ENCODE measurements at regions not wholly inside any gene's neighbourhood (a gene's known extent, or its start where the extent isn't known, plus 50 kb on each side); places are given as distances from the start of the nearest gene placed in this dataset.

DNA sequence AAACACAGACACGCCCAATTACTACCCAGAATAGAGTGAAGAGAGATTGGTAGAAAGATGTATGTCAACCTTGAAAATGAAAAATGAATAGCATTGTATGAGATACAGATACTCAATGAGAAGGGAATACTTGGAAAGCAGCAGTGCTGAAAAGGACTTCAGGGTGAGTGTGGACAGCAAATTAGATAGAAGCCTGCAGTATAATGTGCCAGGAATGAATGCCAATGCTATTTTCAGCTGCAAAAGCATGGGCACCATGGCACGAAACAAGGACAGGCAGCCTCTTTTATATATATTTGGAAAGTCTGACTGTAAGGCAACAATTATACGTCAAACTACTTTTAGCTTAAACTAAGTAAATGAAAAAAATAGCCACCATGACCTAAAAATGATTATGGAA is 118.2 kb downstream of the PTCHD4 start:
- CTCF ChIA-PET: no interaction called here

More for the DNA sequence above, 118.2 kb downstream of the PTCHD4 start:
- Histone ChIP-seq H3K79me2 (ENCODE audit: insufficient read depth) (no peaks in the 10 kb centered on the region), H3K4me3 (ENCODE audit: low read depth in 2 of 2, low read length in 1 of 2) (no peak overlapping the region), H3F3A (replicated peaks; ENCODE audit: insufficient read depth) (no peaks in the 10 kb centered on the region), H3K27me3 (ENCODE audit: insufficient read depth) (no peaks in the 10 kb centered on the region), H3K4me1 (ENCODE audit: control insufficient read depth in 1 of 2, insufficient read depth in 2 of 2, low read depth in 1 of 2, low read length in 1 of 2) (no peaks in the 10 kb centered on the region), H3K9ac (no peak overlapping the region), H4K20me1 (ENCODE audit: insufficient read depth) (no peaks in the 10 kb centered on the region), H3K27ac (ENCODE audit: low read depth in 2 of 2, low read length in 1 of 2) (no peak overlapping the region), H3K9me3 (no peaks in the 10 kb centered on the region), H3K9me2 (no peaks in the 10 kb centered on the region), H3K36me3 (replicated peaks in 1 of 2; ENCODE audit: control insufficient read depth in 1 of 2, insufficient read depth in 2 of 2, low read length in 1 of 2) (peaks cover 0 to 6% of the 10 kb centered on the region in 2 experiments), H2AFZ (ENCODE audit: low read depth) (no peak overlapping the region), H3K4me2 (no peak overlapping the region)
- 31% methylated on average over 3 of the region's 3 CpGs for WGBS (ENCODE audit: low lambda C conversion rate)
- TF ChIP-seq MEF2A (IDR thresholded peaks at IDR 0.05; ENCODE audit: borderline replicate concordance, low read depth): no peak
- no peak for TF ChIP-seq TCF12 (IDR thresholded peaks at IDR 0.05)
- no peak for TF ChIP-seq TAF1 (IDR thresholded peaks at IDR 0.05; ENCODE audit: borderline replicate concordance, low read depth, low read length)
- no peak for TF ChIP-seq EZH2phosphoT487 (IDR thresholded peaks at IDR 0.05; ENCODE audit: borderline replicate concordance, low read depth)
- no peak for TF ChIP-seq MAX (IDR thresholded peaks at IDR 0.05; ENCODE audit: low read depth)
- TF ChIP-seq TEAD4 (IDR thresholded peaks at IDR 0.05; ENCODE audit: borderline replicate concordance, insufficient read depth): no peak
- TF ChIP-seq RFX5 (IDR thresholded peaks at IDR 0.05; ENCODE audit: low read length): no peak
- TF ChIP-seq SMC3 (IDR thresholded peaks at IDR 0.05; ENCODE audit: low read depth, low read length): no peak
- no peak for TF ChIP-seq CHD2 (IDR thresholded peaks at IDR 0.05; ENCODE audit: low read length, partially characterized antibody)
- TF ChIP-seq NRF1 (IDR thresholded peaks at IDR 0.05; ENCODE audit: low read depth, low read length): no peak
- no peak for TF ChIP-seq FOXJ3 (CRISPR knock-in tag; IDR thresholded peaks at IDR 0.05)
- no peak for TF ChIP-seq REST (IDR thresholded peaks at IDR 0.05; ENCODE audit: low read depth, low read length)
- no peak for TF ChIP-seq YY1 (IDR thresholded peaks at IDR 0.05; ENCODE audit: low read depth)
- TF ChIP-seq USF2 (IDR thresholded peaks at IDR 0.05; ENCODE audit: borderline replicate concordance, low read depth, low read length): no peak
- no peak for TF ChIP-seq FOSL2 (IDR thresholded peaks at IDR 0.05; ENCODE audit: borderline replicate concordance, low read depth)
- no peak for DNase-seq
- POLR2A ChIA-PET: no interaction called here

All from SK-N-SH (cell line).